Iris pigment epithelial cell (primary cell): ENCODE measurements at regions not wholly inside any gene's neighbourhood (a gene's known extent, or its start where the extent isn't known, plus 50 kb on each side); places are given as distances from the start of the nearest gene placed in this dataset.
A peak's percentile ranks its signal among the peaks of the same experiment; 100 is the strongest.
"Not testable (repeated sequence)": the region's sequence is repeated elsewhere in the genome, so short reads cannot be mapped to it uniquely, and the experiment has no call there.

ENCODE experiments used
- DNase-seq: peaks from one replicate; pipeline ENCODE4 v3.0.0-alpha.2; 2011; ENCODE audit warnings: low read depth

- DNase-seq: no peak
Measured at GRCh38 chr13:73671732-73672131, 462.5 kb downstream of the KLF12 start.

DNA sequence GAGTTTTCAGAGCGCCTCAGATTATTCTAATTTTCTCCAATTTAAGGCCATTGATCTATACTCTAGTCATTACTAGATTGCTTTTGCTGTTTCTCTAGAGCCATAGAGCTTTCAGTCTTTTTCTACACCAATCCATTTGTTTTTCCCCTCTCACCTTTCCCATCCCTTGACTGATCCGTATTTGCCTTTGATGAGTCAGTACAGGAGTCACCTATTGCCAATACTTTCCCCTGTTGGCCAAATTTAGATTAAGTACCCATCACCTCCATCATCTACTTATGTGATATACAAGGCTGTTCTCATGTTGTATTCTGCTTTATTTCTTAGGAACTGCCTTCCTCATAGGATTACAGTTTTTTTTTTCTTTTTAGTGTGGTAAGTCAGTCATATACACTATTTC, 463.2 kb downstream of the KLF12 start:
- DNase-seq: no peak

DNA sequence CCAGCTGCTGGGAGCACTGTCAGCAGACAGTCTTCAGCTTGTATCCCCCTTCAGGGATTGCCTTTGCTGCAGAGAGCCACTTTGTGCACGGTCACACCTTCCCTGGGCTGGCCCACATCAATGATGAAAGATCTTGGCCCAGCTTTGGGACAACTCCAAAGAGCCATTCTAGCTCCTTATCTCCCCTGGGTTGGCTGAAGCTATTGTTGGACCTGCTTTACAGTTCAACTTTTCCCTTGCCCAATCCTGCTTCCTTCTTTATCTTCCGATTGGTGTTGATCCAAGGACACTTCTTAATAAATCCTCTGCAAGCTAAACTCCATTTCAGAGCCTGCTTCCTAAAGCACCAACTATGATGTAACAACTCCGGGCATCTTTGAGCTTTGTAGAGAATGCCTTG, 466.4 kb downstream of the KLF12 start:
- no peak for DNase-seq

DNA sequence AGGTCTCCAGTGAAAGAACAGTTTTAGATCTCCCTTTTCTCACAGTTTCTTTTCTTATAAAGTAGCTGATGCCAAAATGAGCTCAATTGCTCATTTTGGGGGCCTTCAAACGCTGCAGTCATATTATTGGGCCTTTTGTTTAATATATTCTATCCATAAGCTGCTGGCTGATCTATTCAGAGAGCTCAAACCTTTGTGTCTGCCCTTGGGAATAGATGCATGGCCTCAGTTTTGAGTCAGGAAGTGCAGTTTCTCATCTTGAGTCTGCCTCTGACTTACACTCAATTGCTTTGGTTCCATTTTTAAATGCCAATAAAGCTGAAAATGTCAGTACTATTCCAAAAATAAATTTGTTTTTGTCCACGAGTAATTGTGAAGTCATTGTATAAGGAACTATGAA, 468.9 kb downstream of the KLF12 start:
- DNase-seq: no peak

DNA sequence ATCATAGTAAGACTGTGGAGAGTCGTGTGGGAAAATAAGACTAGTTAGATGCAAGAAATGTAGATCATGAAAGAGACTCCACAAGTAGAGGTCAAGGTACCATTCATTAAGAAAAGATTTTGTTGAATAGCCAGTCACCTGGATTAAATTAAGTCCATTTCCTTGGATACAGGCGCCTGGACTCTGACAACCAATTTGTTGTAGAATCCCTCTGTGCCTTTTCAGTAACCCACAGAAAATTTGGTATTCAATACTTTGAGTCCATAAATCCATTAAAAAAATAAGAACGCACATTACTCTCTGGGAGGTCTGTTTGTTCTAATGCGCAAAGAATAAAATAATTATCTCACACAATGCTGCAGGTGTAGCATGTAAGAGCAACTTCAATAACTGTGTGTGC, 469.4 kb downstream of the KLF12 start:
- no peak for DNase-seq

DNA sequence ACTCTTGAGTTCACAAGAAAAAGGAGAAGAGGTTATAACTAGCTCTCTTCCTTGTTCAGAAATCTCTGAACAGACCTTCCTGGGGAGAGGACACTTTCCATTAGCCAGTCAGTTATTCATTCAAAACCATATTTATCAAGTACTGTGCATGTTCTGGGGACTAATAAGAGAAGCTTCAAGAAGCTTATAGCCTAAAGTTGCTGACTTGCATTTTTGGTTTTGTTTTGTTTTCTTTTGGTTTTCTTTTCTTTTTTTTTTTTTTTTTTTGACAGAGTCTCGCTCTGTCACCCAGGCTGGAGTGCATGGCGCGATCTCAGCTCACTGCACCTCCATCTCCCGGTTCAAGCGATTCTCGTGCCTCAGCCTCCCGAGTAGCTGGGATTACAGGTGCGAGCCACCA, 471.4 kb downstream of the KLF12 start:
- no peak for DNase-seq

- DNase-seq: no peak
Measured at GRCh38 chr13:73661687-73662425, 472.3 kb downstream of the KLF12 start.

- DNase-seq: no peak
Measured at GRCh38 chr13:73661066-73661465, 473.1 kb downstream of the KLF12 start.

DNA sequence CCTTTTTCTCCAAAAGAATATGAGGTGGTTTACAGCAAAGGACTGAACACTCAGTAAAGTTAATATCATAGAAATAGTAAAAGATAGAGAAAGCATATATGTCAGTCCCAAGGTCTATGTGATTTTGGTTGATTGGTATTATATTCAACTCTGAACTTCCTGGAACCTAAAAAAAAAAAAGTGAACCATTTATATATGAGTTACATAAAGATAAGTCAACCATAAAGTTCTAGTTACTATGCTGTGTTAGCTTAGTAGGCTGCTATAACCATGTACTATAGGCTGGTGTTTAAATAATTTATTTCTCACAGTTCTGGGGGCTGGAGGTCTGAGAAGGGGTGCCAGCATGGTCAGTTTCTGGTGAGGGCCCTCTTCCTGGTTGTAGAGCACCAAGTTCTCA, 475.6 kb downstream of the KLF12 start:
- no peak for DNase-seq

DNA sequence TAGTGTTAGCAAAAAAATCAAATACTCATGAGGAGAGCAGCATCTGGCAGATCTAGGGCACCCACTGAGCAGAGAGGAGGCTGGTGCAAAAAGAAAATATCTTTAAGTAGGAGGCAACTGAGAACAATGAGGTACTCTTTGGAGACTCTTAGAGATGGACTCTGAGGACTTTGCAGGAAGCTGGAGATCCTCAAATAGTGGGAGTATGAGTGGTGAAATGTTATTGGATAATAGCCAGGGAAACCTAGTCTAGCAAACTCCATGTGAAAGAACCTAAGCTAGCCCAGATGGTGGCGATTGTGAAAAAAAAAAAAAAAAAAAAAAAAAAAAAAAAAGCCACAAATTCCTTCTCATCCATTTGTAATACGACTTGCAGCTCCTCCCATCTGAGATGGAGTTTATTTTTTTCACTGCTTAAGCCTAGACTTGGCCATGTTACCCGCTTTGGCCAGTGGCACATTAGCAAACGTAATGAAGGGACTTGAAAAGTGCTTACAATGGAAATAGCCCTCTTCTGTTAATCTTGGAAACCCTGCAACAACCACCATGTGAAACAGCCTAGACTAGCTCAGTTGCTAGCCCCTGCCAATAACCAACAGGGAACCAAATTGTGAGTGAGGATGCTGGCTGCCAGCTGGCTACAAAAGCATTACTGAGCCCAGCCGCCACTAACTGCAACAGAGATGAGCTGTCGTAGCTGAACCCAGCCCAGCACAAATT, 476.2 kb downstream of the KLF12 start:
- peak; percentile 17 for DNase-seq

DNA sequence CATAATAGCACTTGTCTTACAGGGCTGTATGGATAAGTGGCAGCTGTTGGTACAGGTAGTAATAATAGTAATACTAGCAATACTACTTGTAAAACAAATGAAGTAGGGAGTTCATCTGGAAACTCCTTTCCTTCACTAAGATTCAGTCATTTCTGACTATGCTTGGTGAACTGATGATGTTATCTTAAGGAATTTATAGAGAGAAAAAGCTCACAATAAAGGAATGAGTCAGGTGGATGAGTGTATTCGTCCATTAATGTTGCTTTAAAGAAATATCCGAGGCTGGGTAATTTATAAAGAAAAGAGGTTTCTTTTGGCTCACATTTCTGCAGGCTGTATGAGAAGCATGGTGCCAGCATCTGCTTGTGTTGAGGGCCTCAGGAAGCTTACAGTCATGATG, 477.3 kb downstream of the KLF12 start:
- DNase-seq: peak; percentile 14

GRCh38 chr13:73653688-73654087, 480.5 kb downstream of the KLF12 start:
- DNase-seq: no peak

GRCh38 chr13:73647417-73647816, 486.8 kb downstream of the KLF12 start:
- no peak for DNase-seq

GRCh38 chr13:73640476-73641179, 493.6 kb downstream of the KLF12 start:
- not testable (repeated sequence) for DNase-seq

GRCh38 chr13:73635166-73635787, 498.9 kb downstream of the KLF12 start:
- no peak for DNase-seq

GRCh38 chr13:73633817-73634460, 500.3 kb downstream of the KLF12 start:
- DNase-seq: no peak

- no peak for DNase-seq
Measured at GRCh38 chr13:73631411-73631810, 502.8 kb downstream of the KLF12 start.

DNA sequence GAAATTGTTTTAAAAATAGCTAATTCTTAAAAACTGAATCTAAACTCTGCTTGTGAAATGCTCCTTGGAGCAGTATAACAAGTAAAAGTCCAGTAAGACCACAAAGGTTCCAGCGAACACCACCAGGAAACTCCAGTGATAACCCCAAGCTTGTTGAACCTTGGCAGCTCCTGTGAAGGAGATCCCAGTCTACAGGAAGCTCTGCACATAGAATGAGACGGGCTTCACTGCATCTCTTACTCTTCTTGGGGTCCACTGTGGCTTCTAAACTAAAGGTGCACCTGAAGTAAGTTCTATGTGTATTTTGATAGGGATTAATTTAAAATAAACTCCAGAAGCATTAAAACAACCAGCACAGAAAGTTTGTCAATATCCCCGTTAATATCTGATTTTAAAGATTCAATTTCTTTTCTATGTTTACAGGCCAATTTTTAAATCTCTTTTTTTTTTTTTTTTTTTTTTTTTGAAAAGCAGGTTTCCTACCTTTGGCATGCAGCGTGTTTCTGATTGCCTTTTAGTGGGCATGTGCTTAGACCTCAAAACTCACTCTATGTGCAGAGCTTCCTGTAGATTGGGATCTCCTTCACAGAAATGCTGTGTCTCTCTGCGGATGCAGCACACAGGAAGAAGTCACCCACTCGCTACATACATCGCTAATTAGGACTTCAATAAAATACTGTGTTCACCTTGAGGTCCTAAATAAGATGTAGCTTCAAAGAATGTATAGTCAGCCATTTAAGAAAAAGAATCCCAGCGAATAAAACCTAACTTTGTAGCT, 508.5 kb downstream of the KLF12 start:
- no peak for DNase-seq

- no peak for DNase-seq
Measured at GRCh38 chr13:73623281-73623680, 510.9 kb downstream of the KLF12 start.

GRCh38 chr13:73622381-73622780, 511.8 kb downstream of the KLF12 start:
- no peak for DNase-seq

GRCh38 chr13:73618275-73618865, 515.8 kb downstream of the KLF12 start:
- no peak for DNase-seq
